ENCODE measurements at regions not wholly inside any gene's neighbourhood (a gene's known extent, or its start where the extent isn't known, plus 50 kb on each side); places are given as distances from the start of the nearest gene placed in this dataset.

DNA sequence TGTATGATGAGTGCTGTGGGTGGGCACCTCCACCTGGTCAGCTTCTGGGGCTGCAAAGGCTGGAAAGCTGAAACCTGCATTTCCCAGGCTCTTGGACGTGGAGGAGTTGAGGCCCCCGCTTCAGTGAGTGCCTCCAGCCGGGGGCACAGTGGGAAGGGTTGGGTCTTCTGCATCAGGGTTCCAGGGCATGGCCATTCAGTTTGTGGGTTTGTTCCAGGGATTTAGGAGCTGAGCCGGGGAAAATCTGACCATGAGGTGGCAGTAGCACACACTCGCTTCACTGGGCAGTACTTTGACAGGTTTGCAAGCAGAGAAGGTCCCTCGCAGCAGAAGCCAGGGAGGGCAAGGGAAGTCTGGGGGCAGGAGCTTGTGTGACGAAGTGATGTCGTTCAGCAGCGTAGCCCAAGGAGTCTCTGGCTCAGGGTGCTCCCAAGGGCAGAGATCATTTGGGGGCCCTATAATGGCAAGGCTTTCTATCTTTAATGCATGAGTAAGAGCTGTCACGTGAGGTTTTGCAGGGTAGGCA, 69.5 kb upstream of the SULF2 start:
- TF ChIP-seq, protein P1, sequence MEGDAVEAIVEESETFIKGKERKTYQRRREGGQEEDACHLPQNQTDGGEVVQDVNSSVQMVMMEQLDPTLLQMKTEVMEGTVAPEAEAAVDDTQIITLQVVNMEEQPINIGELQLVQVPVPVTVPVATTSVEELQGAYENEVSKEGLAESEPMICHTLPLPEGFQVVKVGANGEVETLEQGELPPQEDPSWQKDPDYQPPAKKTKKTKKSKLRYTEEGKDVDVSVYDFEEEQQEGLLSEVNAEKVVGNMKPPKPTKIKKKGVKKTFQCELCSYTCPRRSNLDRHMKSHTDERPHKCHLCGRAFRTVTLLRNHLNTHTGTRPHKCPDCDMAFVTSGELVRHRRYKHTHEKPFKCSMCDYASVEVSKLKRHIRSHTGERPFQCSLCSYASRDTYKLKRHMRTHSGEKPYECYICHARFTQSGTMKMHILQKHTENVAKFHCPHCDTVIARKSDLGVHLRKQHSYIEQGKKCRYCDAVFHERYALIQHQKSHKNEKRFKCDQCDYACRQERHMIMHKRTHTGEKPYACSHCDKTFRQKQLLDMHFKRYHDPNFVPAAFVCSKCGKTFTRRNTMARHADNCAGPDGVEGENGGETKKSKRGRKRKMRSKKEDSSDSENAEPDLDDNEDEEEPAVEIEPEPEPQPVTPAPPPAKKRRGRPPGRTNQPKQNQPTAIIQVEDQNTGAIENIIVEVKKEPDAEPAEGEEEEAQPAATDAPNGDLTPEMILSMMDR (IDR thresholded peaks at IDR 0.05; ENCODE audit: insufficient read depth, low read length) = peak; percentile 66
- TF ChIP-seq GABPA (IDR thresholded peaks at IDR 0.05; ENCODE audit: low read depth) = no peak
- TF ChIP-seq POLR2AphosphoS5 (IDR thresholded peaks at IDR 0.05; ENCODE audit: low read depth) = no peak
